IMR-90 (cell line): ENCODE measurements at regions not wholly inside any gene's neighbourhood (a gene's known extent, or its start where the extent isn't known, plus 50 kb on each side); places are given as distances from the start of the nearest gene placed in this dataset.

Experiments
- ATAC-seq: fragments of 200-7000 bp; cut with Tn5 transposase; 2 replicates; pipeline ENCODE4 v1.9.1; 2020; ENCODE audit warnings: low read depth, mild to moderate bottlenecking, moderate library complexity
- BruUV-seq: library from RNA; stranded (reverse); fragments of 400-500 nt; replicated peaks from 2 replicates; lab custom pipeline; 2021; lab: Mats Ljungman, UMichigan
- CTCF ChIA-PET: fragments of 300-600 bp; formaldehyde crosslinking; extraction: SDS; loops from one replicate; lab custom pipeline; 2021; ENCODE audit warnings: antibody characterized with exemption; lab: Yijun Ruan, JAX
- POLR2A ChIA-PET: fragments of 300-600 bp; sonication (Branson Sonifier 250); formaldehyde crosslinking; loops from one replicate; lab custom pipeline; 2022; ENCODE audit warnings: antibody characterized with exemption; ENCODE audit not compliant: unreplicated experiment; lab: Charles Lee
- DNase-seq: peaks from one replicate; pipeline ENCODE4 v3.0.0; 2013
- H2AFZ ChIP-seq: replicated peaks from 2 replicates; pipeline ENCODE3; 2013; ENCODE audit warnings: low read length, mild to moderate bottlenecking; ENCODE audit not compliant: poor library complexity
- H2AK5ac ChIP-seq: 2 replicates; pipeline ENCODE4 v1.6.1; 2013; ENCODE audit warnings: low read depth, low read length, inconsistent platforms
- H2AK9ac ChIP-seq: replicated peaks from 2 replicates; pipeline ENCODE3; 2013; ENCODE audit warnings: mild to moderate bottlenecking, low read depth, low read length, moderate library complexity; ENCODE audit not compliant: poor library complexity
- H2BK120ac ChIP-seq: 2 replicates; pipeline ENCODE4 v1.6.1; 2013; ENCODE audit warnings: low read depth, low read length, inconsistent platforms
- H2BK15ac ChIP-seq: 3 replicates; pipeline ENCODE4 v1.6.1; 2013; ENCODE audit warnings: low read depth, low read length, inconsistent platforms
- H2BK20ac ChIP-seq: 2 replicates; pipeline ENCODE4 v1.6.1; 2013; ENCODE audit warnings: low read depth, mild to moderate bottlenecking, inconsistent platforms, low read length, moderate library complexity
- H2BK5ac ChIP-seq: 2 replicates; pipeline ENCODE4 v1.6.1; 2013; ENCODE audit warnings: mild to moderate bottlenecking, low read depth, low read length, inconsistent platforms; ENCODE audit not compliant: poor library complexity, severe bottlenecking
- H3K14ac ChIP-seq: replicated peaks from 2 replicates; pipeline ENCODE4 v1.6.1; 2013; ENCODE audit warnings: low read depth, low read length, inconsistent platforms
- H3K18ac ChIP-seq: 2 replicates; pipeline ENCODE4 v1.6.1; 2013; ENCODE audit warnings: low read depth, low read length, control low read depth
- H3K23ac ChIP-seq: 2 replicates; pipeline ENCODE4 v1.6.1; 2013; ENCODE audit warnings: low read depth, low read length, inconsistent platforms
- H3K27ac ChIP-seq: 2 replicates; pipeline ENCODE4 v1.5.1; 2013; ENCODE audit warnings: mild to moderate bottlenecking, control low read depth, low read length; ENCODE audit not compliant: insufficient read depth
- H3K27me3 ChIP-seq: 2 replicates; pipeline ENCODE4 v1.6.1; 2013; ENCODE audit warnings: low read length; ENCODE audit not compliant: control insufficient read depth, insufficient read depth
- H3K36me3 ChIP-seq: 2 replicates; pipeline ENCODE4 v1.6.1; 2013; ENCODE audit warnings: low read length, mixed read lengths; ENCODE audit not compliant: control insufficient read depth, insufficient read depth
- H3K4ac ChIP-seq: 2 replicates; pipeline ENCODE4 v1.6.1; 2013; ENCODE audit warnings: low read depth, low read length, inconsistent platforms
- H3K4me1 ChIP-seq: 2 replicates; pipeline ENCODE4 v1.6.1; 2013; ENCODE audit warnings: low read length, mixed read lengths; ENCODE audit not compliant: control insufficient read depth, insufficient read depth
- H3K4me2 ChIP-seq: 2 replicates; pipeline ENCODE4 v1.6.1; 2013; ENCODE audit warnings: low read depth, mild to moderate bottlenecking, control low read depth, low read length, moderate library complexity
- H3K4me3 ChIP-seq: 2 replicates; pipeline ENCODE4 v1.5.1; 2013; ENCODE audit warnings: low read depth, mild to moderate bottlenecking, control low read depth, low read length, moderate library complexity; ENCODE audit not compliant: insufficient read depth
- H3K56ac ChIP-seq: 2 replicates; pipeline ENCODE4 v1.6.1; 2013; ENCODE audit warnings: low read length, inconsistent platforms; ENCODE audit not compliant: insufficient read depth; ENCODE audit errors: extremely low read depth
- H3K79me1 ChIP-seq, 2 experiments: 2 replicates each; pipeline ENCODE4 v1.6.1; 2013; ENCODE audit warnings: low read length in 2 of 2, inconsistent platforms in 1 of 2, low read depth in 1 of 2
- H3K9ac ChIP-seq: 2 replicates; pipeline ENCODE4 v1.6.1; 2013; ENCODE audit warnings: low read depth, low read length, control low read depth
- H3K9me1 ChIP-seq: 2 replicates; pipeline ENCODE4 v1.6.1; 2013; ENCODE audit warnings: low read length, inconsistent platforms; ENCODE audit not compliant: insufficient read depth
- H3K9me3 ChIP-seq: 2 replicates; pipeline ENCODE4 v1.6.1; 2013; ENCODE audit warnings: low read length; ENCODE audit not compliant: control insufficient read depth, insufficient read depth
- H4K20me1 ChIP-seq: 2 replicates; pipeline ENCODE4 v1.6.1; 2013; ENCODE audit warnings: low read length, inconsistent platforms; ENCODE audit not compliant: insufficient read depth
- H4K5ac ChIP-seq: 2 replicates; pipeline ENCODE4 v1.6.1; 2013; ENCODE audit warnings: mild to moderate bottlenecking, low read depth, low read length, control low read depth
- H4K8ac ChIP-seq, 2 experiments: 2 replicates each; pipeline ENCODE4 v1.6.1; 2013; ENCODE audit warnings: low read depth in 2 of 2, low read length in 2 of 2, control low read depth in 1 of 2, inconsistent platforms in 1 of 2
- H4K91ac ChIP-seq: 2 replicates; pipeline ENCODE4 v1.6.1; 2013; ENCODE audit warnings: low read depth, low read length, inconsistent platforms; ENCODE audit not compliant: insufficient read depth
- BHLHE40 ChIP-seq: fragments of 150-350 bp; IDR thresholded peaks from 2 replicates; pipeline ENCODE4 v1.6.1; 2016; ENCODE audit warnings: mild to moderate bottlenecking, low read depth, low read length
- CEBPB ChIP-seq: IDR thresholded peaks from 2 replicates; pipeline ENCODE4 v1.6.1; 2012; ENCODE audit warnings: low read depth, low read length, improper control_type of control experiment
- CTCF ChIP-seq: conservative IDR thresholded peaks from 2 replicates; pipeline ENCODE4 v1.5.1; 2012; ENCODE audit warnings: mild to moderate bottlenecking, low read depth, low read length, improper control_type of control experiment
- FOS ChIP-seq: fragments of 150-350 bp; IDR thresholded peaks from 2 replicates; pipeline ENCODE4 v1.6.1; 2016; ENCODE audit warnings: low read depth, low read length
- MAZ ChIP-seq: IDR thresholded peaks from 2 replicates; pipeline ENCODE4 v1.6.1; 2012; ENCODE audit warnings: low read depth, mild to moderate bottlenecking, low read length, improper control_type of control experiment, moderate library complexity, borderline replicate concordance
- MXI1 ChIP-seq: IDR thresholded peaks from 2 replicates; pipeline ENCODE4 v1.6.1; 2012; ENCODE audit warnings: low read depth, mild to moderate bottlenecking, low read length, moderate library complexity, borderline replicate concordance
- NFE2L2 ChIP-seq: fragments of 150-350 bp; IDR thresholded peaks from 2 replicates; pipeline ENCODE4 v1.6.1; 2016; ENCODE audit warnings: low read depth, mild to moderate bottlenecking, low read length
- RAD21 ChIP-seq: IDR thresholded peaks from 2 replicates; pipeline ENCODE4 v1.6.1; 2012; ENCODE audit warnings: low read length, improper control_type of control experiment
- SMC3 ChIP-seq: fragments of 150-350 bp; IDR thresholded peaks from 2 replicates; pipeline ENCODE4 v1.6.1; 2016; ENCODE audit warnings: low read depth, mild to moderate bottlenecking, antibody characterized with exemption, low read length, moderate library complexity
- USF2 ChIP-seq: fragments of 150-350 bp; IDR thresholded peaks from 2 replicates; pipeline ENCODE4 v1.6.1; 2017; ENCODE audit warnings: mild to moderate bottlenecking, antibody characterized with exemption, low read length, low read depth
- dilution Hi-C: fragments of 300-500 bp; cut with HindIII; formaldehyde crosslinking; loops from one replicate; pipeline ENCODE4 v1.14.3; 2018; ENCODE audit warnings: low sequenced_read_pairs; ENCODE audit not compliant: unreplicated experiment
- in situ Hi-C: fragments of 300-500 bp; cut with MboI; formaldehyde crosslinking; loops from 3 replicates; pipeline ENCODE4 v1.14.3; 2019; ENCODE audit warnings: low sequenced_read_pairs, inconsistent platforms, mixed read lengths
- intact Hi-C: fragments of 100-400 bp; cut with micrococcal nuclease; formaldehyde crosslinking; loops from 2 replicates; pipeline ENCODE4 v1.10.0; 2022

DNA sequence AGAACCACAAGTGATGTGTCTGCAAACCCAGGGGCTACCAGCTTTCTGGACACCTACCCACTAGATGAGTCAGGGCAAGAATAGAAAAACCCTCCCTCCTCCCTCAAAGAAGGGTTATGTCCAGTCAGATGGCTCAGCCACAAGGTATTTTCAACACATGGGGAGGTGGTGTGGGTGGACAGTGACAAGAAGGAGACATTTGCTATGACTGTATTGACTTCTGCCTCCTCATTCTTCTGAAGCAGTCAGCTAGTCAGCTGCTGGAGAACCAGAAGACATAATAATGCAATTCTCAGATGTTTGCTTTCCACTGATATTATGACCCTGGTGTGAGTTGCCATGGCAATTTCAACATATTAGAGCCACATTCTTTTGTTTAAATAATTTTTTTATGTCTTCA is 66.7 kb upstream of the GOLGA8B start:
- no peak overlapping the region for H2BK120ac ChIP-seq
- peaks cover 2% of the 10 kb centered on the region; the same call in 1 of the 2 replicates for H3K4me1 ChIP-seq
- DNase-seq (peak; percentile 91), ATAC-seq (peak; percentile 76)
- POLR2A ChIA-PET: no interaction called here
- H3K4me2 ChIP-seq: no peak overlapping the region
- H3K27me3 ChIP-seq: no peaks in the 10 kb centered on the region
- in situ Hi-C loops (no loop called here), intact Hi-C loops (no loop called here), dilution Hi-C loops (no loop called here)
- BruUV-seq: no TSS peak
- H3K4ac ChIP-seq: no peak overlapping the region
- no peaks in the 10 kb centered on the region for H3K9me1 ChIP-seq
- CTCF ChIA-PET: no interaction called here
- H4K8ac ChIP-seq: no peak overlapping the region
- H3K14ac ChIP-seq: no peak overlapping the region
- no peaks in the 10 kb centered on the region for H3K36me3 ChIP-seq
- H2BK20ac ChIP-seq: no peak overlapping the region
- H2AFZ ChIP-seq: no peak overlapping the region
- no peaks in the 10 kb centered on the region for H3K79me1 ChIP-seq
- no peak overlapping the region for H3K4me3 ChIP-seq
- no peak for TF ChIP-seq SMC3
- no peak for TF ChIP-seq CTCF
- TF ChIP-seq FOS: peak; percentile 73
- TF ChIP-seq MXI1: 0 out of 2 replicates have a peak, but pooled peaks have one; percentile 29
- peak; percentile 32; the same call in 1 of the 2 replicates for TF ChIP-seq NFE2L2
- TF ChIP-seq CEBPB: 0 out of 2 replicates have a peak, but pooled peaks have one; percentile 20
- TF ChIP-seq BHLHE40: no peak
- no peak for TF ChIP-seq RAD21
- peak; percentile 31; the same call in 1 of the 2 replicates for TF ChIP-seq USF2
- TF ChIP-seq MAZ: no peak
- no peak overlapping the region; the same call in 1 of the 2 replicates for H3K18ac ChIP-seq
- H3K23ac ChIP-seq: no peak overlapping the region
- H3K56ac ChIP-seq: no peak overlapping the region
- no peak overlapping the region for H2AK9ac ChIP-seq
- H2AK5ac ChIP-seq: no peak overlapping the region
- no peak overlapping the region for H4K91ac ChIP-seq
- H3K9ac ChIP-seq: no peak overlapping the region
- H4K20me1 ChIP-seq: no peaks in the 10 kb centered on the region
- no peaks in the 10 kb centered on the region for H3K9me3 ChIP-seq
- no peak overlapping the region for H4K5ac ChIP-seq
- no peak overlapping the region for H2BK15ac ChIP-seq
- H3K27ac ChIP-seq: no peak overlapping the region
- H2BK5ac ChIP-seq: peak overlapping the region; percentile 29
